GM12801 (cell line): ENCODE measurements at regions not wholly inside any gene's neighbourhood (a gene's known extent, or its start where the extent isn't known, plus 50 kb on each side); places are given as distances from the start of the nearest gene placed in this dataset.

ENCODE experiments used
- TF ChIP-seq, protein P1 (sequence below): IDR thresholded peaks from one replicate; pipeline ENCODE4 v1.5.1; 2011; ENCODE audit warnings: control low read depth; ENCODE audit not compliant: insufficient read length; ENCODE audit errors: extremely low read depth

DNA sequence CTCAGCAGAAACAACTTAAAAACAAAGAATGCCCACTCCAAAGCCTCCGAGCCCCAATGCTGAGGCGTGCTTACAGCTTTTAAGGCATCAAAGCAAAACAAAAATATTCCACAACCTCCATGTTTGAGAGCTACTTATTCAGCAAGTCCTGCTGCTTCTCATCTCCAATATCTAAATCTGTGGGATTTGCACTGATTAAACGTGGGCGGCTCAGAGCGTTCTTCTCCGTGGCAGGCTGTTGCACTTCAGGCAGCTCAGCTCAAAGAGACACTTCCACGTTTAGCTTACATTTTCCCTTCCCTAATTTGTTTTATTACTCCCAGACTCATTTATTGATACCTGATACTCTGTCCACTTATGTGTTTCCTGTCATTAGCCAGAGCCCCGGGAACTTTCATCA is 282.6 kb upstream of the MCTP2 start:
- TF ChIP-seq, protein P1, sequence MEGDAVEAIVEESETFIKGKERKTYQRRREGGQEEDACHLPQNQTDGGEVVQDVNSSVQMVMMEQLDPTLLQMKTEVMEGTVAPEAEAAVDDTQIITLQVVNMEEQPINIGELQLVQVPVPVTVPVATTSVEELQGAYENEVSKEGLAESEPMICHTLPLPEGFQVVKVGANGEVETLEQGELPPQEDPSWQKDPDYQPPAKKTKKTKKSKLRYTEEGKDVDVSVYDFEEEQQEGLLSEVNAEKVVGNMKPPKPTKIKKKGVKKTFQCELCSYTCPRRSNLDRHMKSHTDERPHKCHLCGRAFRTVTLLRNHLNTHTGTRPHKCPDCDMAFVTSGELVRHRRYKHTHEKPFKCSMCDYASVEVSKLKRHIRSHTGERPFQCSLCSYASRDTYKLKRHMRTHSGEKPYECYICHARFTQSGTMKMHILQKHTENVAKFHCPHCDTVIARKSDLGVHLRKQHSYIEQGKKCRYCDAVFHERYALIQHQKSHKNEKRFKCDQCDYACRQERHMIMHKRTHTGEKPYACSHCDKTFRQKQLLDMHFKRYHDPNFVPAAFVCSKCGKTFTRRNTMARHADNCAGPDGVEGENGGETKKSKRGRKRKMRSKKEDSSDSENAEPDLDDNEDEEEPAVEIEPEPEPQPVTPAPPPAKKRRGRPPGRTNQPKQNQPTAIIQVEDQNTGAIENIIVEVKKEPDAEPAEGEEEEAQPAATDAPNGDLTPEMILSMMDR, result no peak

DNA sequence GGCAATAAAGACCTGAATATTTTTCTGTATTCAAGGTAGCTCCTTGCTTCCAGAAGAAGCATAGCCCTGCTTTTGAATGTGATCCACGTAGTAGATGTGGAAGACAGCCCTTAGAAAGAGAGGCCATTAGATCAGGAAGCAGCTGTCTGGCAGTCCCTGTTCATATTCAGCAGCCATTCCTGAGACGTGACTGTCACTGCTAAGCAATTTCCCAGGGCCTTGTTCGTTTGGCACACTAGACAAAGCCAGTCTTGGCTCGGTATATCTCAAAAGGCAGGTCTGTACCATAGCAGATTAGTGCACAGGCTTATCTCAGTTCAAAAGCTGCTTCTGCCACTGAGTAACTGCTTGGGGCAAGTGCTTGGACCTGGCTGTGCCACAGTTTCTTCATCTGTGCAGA is 287.8 kb upstream of the MCTP2 start:
- TF ChIP-seq, protein P1, result no peak

DNA sequence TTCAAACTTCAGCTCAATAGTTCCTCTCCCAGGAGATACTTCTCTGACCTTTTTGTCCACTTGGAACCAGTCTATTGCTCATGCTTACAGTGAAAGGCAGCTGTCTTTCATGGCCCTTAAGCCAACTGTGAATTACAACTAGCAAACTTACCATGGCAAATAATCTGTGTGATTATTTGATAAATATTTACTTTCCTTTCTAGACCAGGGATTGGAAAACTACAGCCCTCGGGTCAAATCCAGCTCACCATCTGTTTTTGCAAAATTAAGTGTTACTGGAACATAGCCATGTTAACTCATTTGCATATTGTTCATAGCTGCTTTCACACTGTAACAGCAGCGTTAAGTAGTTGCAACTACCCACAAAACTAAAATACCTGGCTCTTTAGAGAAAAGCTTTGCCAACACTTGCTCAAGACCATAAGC is 289.1 kb upstream of the MCTP2 start:
- TF ChIP-seq, protein P1, result no peak

DNA sequence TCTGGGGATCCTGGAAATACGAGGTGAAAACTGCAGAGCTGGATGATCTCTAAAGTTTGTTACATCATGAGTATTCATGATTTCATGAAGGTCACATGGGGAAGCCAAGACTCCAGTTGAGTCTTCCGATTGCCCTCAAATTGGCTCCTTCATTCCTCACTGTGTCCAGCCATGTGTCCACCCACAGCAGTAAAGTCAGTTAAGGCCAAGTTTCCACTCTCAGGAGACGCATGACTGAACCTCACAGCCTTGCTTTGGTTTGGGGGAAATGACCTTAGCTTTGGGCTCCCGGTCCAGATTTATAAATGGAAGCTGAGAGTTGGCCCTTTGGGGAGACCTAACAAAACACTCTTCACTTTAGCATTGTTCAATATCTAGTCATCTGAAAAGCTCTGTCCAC is 289.7 kb upstream of the MCTP2 start:
- TF ChIP-seq, protein P1, result no peak

DNA sequence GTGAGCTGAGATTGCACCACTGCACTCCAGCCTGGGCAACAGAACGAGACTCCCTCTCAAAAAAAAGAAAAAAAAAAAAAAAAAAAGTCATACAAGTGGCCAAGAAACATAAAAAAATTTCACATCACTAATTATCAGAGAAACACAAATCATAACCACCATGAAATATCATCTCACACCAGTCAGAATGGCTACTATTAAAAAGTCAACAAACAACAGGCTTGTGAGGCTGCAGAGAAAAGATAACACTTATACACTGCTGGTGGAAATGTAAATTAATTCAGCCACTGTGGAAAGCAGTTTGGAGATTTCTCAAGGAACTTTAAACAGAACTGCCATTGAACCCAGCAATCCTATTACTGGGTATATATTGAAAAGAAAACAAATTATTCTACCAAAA is 291.1 kb upstream of the MCTP2 start:
- TF ChIP-seq, protein P1, result no peak

DNA sequence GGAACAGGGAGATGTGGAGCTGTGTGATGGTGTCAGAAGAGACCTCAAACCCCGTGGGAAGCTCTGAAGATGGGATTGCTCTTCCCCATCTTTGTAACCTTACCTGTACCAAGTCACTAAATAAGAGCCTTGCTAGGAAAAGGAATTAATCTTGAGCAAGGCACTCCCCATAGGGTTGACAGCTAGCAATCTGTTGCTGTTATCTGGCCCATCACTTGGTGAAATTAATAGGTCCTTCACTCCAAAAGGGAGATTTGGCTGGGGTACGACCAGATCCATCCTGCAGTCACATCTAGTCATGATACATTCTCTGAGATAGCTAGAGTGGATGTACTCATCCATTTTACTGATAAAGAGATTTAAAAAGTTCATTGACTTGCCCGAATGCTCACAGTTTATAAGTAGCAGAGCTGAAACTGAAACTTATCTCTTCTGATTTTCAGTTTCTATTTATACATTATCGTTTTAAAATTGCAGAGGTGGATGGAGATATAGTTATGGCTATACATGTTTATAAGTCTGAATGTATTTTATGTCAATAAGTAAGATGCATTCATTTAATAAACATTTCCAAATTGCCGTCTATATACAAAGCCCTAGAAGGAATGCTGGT is 299.1 kb upstream of the MCTP2 start:
- TF ChIP-seq, protein P1, result no peak

DNA sequence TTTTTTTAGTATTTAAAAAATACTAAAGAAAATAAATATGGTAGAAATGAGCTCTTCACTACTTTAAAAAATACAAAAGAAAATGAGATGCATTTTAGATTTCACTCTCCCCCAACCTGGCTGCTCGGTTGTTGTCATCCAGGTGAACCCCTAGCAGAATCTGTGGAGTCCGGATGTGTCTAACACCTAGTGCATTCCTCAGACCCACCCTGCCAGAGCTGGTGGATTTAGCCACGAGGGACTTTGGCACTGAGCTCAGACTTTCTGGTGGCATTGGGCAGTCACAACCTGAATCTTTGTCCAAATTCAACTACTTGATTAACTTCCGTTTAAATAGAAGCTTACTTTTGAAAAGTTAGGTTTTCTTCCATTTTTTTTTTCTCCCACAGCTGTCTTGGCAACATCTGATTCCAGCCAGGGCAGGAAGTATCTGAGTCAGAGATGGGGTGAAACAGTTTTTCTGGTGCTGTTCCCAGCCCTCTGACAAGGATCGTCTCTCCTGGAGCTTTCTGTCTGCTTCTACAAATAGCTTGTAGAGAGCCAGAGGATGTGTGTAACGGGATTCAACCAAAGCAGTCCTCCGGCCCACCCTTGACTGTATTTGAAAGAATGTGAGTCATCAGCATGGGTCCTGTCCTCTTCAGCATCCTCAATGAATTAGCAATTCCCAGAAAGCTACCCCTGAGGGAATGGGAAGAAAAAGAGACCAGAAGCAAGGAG is 301.8 kb upstream of the MCTP2 start:
- TF ChIP-seq, protein P1, result no peak
